Mesendoderm (in vitro differentiated cells): ENCODE measurements at regions not wholly inside any gene's neighbourhood (a gene's known extent, or its start where the extent isn't known, plus 50 kb on each side); places are given as distances from the start of the nearest gene placed in this dataset.

ENCODE experiments used
- DNase-seq: peaks from one replicate; pipeline ENCODE4 v3.0.0; 2013
- H2AK5ac ChIP-seq: 2 replicates; pipeline ENCODE4 v1.6.1; 2013; ENCODE audit warnings: low read length, inconsistent platforms
- H2BK120ac ChIP-seq: 2 replicates; pipeline ENCODE4 v1.6.1; 2013; ENCODE audit warnings: low read depth, mild to moderate bottlenecking, low read length, moderate library complexity, mixed read lengths
- H2BK15ac ChIP-seq: replicated peaks from 2 replicates; pipeline ENCODE4 v1.6.1; 2013; ENCODE audit warnings: low read depth, mild to moderate bottlenecking, moderate library complexity
- H2BK5ac ChIP-seq: 2 replicates; pipeline ENCODE4 v1.6.1; 2013; ENCODE audit warnings: low read length, inconsistent platforms
- H3K18ac ChIP-seq: 2 replicates; pipeline ENCODE4 v1.6.1; 2013; ENCODE audit warnings: mild to moderate bottlenecking, low read length, mixed read lengths
- H3K23ac ChIP-seq: one replicate; pipeline ENCODE4 v1.6.1; 2013; ENCODE audit warnings: low read length
- H3K27ac ChIP-seq: 2 replicates; pipeline ENCODE4 v1.5.1; 2013; ENCODE audit warnings: low read depth, mild to moderate bottlenecking, inconsistent platforms, low read length, moderate library complexity
- H3K27me3 ChIP-seq: 2 replicates; pipeline ENCODE4 v1.6.1; 2013; ENCODE audit warnings: low read length, control low read depth, mild to moderate bottlenecking, inconsistent platforms; ENCODE audit not compliant: insufficient read depth, poor library complexity
- H3K36me3 ChIP-seq: 2 replicates; pipeline ENCODE4 v1.6.1; 2013; ENCODE audit warnings: low read length, inconsistent platforms; ENCODE audit not compliant: control insufficient read depth, insufficient read depth
- H3K4ac ChIP-seq: one replicate; pipeline ENCODE4 v1.6.1; 2013; ENCODE audit warnings: low read depth, mild to moderate bottlenecking, low read length, moderate library complexity
- H3K4me1 ChIP-seq: 2 replicates; pipeline ENCODE4 v1.6.1; 2013; ENCODE audit warnings: low read depth, low read length, inconsistent platforms; ENCODE audit not compliant: control insufficient read depth
- H3K4me2 ChIP-seq: 2 replicates; pipeline ENCODE4 v1.6.1; 2013; ENCODE audit warnings: low read length
- H3K4me3 ChIP-seq: 2 replicates; pipeline ENCODE4 v1.5.1; 2013; ENCODE audit warnings: mild to moderate bottlenecking, low read length
- H3K56ac ChIP-seq: one replicate; pipeline ENCODE4 v1.6.1; 2013; ENCODE audit warnings: low read length
- H3K79me1 ChIP-seq: 2 replicates; pipeline ENCODE4 v1.6.1; 2013; ENCODE audit warnings: low read length, inconsistent platforms
- H3K79me2 ChIP-seq: 2 replicates; pipeline ENCODE4 v1.6.1; 2013; ENCODE audit warnings: mild to moderate bottlenecking, low read length; ENCODE audit not compliant: control insufficient read depth, insufficient read depth
- H3K9ac ChIP-seq: 2 replicates; pipeline ENCODE4 v1.6.1; 2013; ENCODE audit warnings: low read length, inconsistent platforms
- H4K5ac ChIP-seq: one replicate; pipeline ENCODE4 v1.6.1; 2013; ENCODE audit warnings: low read length
- H4K8ac ChIP-seq: one replicate; pipeline ENCODE4 v1.6.1; 2013; ENCODE audit warnings: low read depth, mild to moderate bottlenecking, control low read depth, low read length, moderate library complexity
- WGBS: extraction: QIAGEN DNeasy Blood & Tissue Kit; methylation state at CpG from one replicate; pipeline ENCODE4 v1.1.7; 2013; ENCODE audit warnings: low lambda C conversion rate, missing lambda C conversion rate; ENCODE audit not compliant: insufficient coverage; ENCODE audit errors: extremely low coverage; 5-methylcytosine and 5-hydroxymethylcytosine counted together

DNA sequence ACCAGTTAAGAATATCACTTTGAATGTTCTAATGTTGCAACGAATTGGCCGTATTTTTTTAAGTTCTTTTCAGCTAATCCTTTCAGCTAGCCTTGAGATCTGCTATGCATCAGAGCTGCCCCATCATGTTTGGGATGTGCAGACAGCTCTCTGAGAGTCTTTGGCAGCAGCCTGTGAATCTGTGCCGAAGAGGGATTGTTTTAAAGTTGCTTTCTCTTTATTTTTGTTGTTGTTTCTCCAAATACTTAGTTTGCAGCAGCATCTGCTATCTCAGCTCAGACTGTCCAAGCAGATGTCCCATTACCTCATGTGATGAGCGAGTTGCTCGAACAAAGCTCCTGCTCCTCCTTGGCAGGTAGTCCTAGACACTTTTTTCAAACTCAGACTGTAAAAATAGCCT is 1002.5 kb upstream of the INTU start:
- no peak overlapping the region for H3K4me2 ChIP-seq
- H3K9ac ChIP-seq: no peak overlapping the region
- H3K23ac ChIP-seq: no peak overlapping the region
- no peaks in the 10 kb centered on the region for H3K4me1 ChIP-seq
- no peak overlapping the region for H3K4me3 ChIP-seq
- no peak overlapping the region for H3K27ac ChIP-seq
- no peak overlapping the region for H2BK15ac ChIP-seq
- no peak overlapping the region for H3K4ac ChIP-seq
- H2BK5ac ChIP-seq: no peak overlapping the region
- H2AK5ac ChIP-seq: no peak overlapping the region
- H2BK120ac ChIP-seq: no peak overlapping the region
- no peak overlapping the region for H3K56ac ChIP-seq
- H3K79me1 ChIP-seq: no peaks in the 10 kb centered on the region
- H4K5ac ChIP-seq: no peak overlapping the region
- H3K79me2 ChIP-seq: no peaks in the 10 kb centered on the region
- no peak overlapping the region for H3K18ac ChIP-seq
- no peaks in the 10 kb centered on the region for H3K27me3 ChIP-seq
- no peak for DNase-seq
- no CpG with 5 or more reads among the region's 5 CpGs for WGBS
- H4K8ac ChIP-seq: no peak overlapping the region
- no peaks in the 10 kb centered on the region for H3K36me3 ChIP-seq

DNA sequence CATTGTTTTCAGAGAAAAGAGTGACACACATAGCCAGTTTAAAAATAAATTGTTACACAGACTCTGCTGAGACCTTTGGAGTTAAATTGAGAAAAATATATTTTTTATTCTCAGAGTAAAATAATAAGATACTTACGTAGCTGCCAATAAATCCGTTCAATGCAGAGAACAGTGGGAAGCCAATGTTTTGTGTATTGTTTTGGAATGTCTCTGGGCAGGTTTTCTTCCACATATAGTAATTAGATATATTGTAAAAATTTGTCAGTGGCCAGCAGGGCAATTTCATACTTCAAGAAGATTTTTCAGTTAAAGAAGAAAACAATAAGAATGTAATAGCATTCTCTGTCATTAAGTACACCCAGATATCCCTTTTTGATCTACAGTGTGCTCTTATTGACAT is 999.5 kb upstream of the INTU start:
- H3K4me3 ChIP-seq: no peak overlapping the region
- H3K4me1 ChIP-seq: no peaks in the 10 kb centered on the region
- H3K18ac ChIP-seq: no peak overlapping the region
- no peak for DNase-seq
- no peak overlapping the region for H2BK5ac ChIP-seq
- H3K36me3 ChIP-seq: no peaks in the 10 kb centered on the region
- H3K4ac ChIP-seq: no peak overlapping the region
- H3K27ac ChIP-seq: no peak overlapping the region
- H3K27me3 ChIP-seq: no peaks in the 10 kb centered on the region
- H3K23ac ChIP-seq: no peak overlapping the region
- H3K56ac ChIP-seq: no peak overlapping the region
- no peaks in the 10 kb centered on the region for H3K79me2 ChIP-seq
- H3K9ac ChIP-seq: no peak overlapping the region
- no peak overlapping the region for H4K8ac ChIP-seq
- no peak overlapping the region for H4K5ac ChIP-seq
- H2AK5ac ChIP-seq: no peak overlapping the region
- no CpG with 5 or more reads among the region's 2 CpGs for WGBS
- no peaks in the 10 kb centered on the region for H3K79me1 ChIP-seq
- no peak overlapping the region for H3K4me2 ChIP-seq
- no peak overlapping the region for H2BK120ac ChIP-seq
- no peak overlapping the region for H2BK15ac ChIP-seq

DNA sequence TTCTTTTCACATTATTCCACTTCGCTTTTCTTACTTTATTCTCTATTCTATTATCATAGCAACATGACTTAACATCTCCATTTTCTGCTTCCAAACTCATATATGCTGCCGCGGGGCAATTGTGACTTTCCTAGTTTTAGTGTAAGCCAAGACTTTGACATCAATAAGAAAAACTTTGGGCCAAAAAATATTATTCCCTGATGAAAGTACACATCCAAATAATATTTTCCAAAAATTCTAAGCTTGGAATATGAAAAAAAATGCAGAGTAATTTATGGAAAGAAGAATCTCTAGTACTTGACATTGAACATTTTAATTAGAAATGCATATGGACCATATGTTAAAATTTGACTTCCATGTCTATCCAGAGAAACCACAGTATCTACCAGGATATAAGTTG is 995.1 kb upstream of the INTU start:
- no peaks in the 10 kb centered on the region for H3K27me3 ChIP-seq
- no peak overlapping the region for H3K9ac ChIP-seq
- no peak overlapping the region for H2BK120ac ChIP-seq
- H3K4me2 ChIP-seq: no peak overlapping the region
- no peaks in the 10 kb centered on the region for H3K4me1 ChIP-seq
- WGBS: 100% methylated on average over 1 of the region's 3 CpGs
- no peaks in the 10 kb centered on the region for H3K79me1 ChIP-seq
- no peak overlapping the region for H3K27ac ChIP-seq
- H3K79me2 ChIP-seq: no peaks in the 10 kb centered on the region
- H3K23ac ChIP-seq: no peak overlapping the region
- no peak overlapping the region for H3K56ac ChIP-seq
- no peak overlapping the region for H4K5ac ChIP-seq
- no peak for DNase-seq
- H3K4me3 ChIP-seq: no peak overlapping the region
- no peak overlapping the region for H3K4ac ChIP-seq
- no peak overlapping the region for H2AK5ac ChIP-seq
- H2BK15ac ChIP-seq: no peak overlapping the region
- no peaks in the 10 kb centered on the region for H3K36me3 ChIP-seq
- H2BK5ac ChIP-seq: no peak overlapping the region
- no peak overlapping the region for H3K18ac ChIP-seq
- H4K8ac ChIP-seq: no peak overlapping the region

DNA sequence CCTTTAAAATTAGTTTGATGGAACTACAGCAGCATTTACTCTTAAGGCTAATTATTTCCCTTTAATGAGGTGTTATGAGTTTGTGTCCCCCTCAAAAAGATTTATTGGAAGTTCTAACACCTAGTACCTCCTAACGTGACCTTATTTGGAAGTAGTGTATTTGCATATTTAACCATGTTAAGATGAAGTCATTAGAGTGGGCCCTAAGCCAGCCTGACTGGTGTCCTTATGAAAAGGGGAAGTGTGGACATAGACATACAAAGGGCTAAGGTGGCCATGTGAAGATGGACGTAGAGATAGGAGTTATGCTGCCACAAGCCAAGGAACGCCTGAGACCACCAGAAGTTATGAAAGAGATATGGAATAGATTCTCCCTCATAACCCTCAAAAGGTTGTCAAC is 985.4 kb upstream of the INTU start:
- no peak overlapping the region for H3K9ac ChIP-seq
- no peak overlapping the region for H4K8ac ChIP-seq
- no peak overlapping the region for H4K5ac ChIP-seq
- no peak overlapping the region for H3K23ac ChIP-seq
- no peak overlapping the region for H3K4ac ChIP-seq
- H3K4me3 ChIP-seq: no peak overlapping the region
- no peak overlapping the region for H3K56ac ChIP-seq
- no peak for DNase-seq
- no peak overlapping the region for H2BK5ac ChIP-seq
- H3K18ac ChIP-seq: no peak overlapping the region
- no peaks in the 10 kb centered on the region for H3K36me3 ChIP-seq
- H3K79me1 ChIP-seq: no peaks in the 10 kb centered on the region
- H3K4me1 ChIP-seq: no peaks in the 10 kb centered on the region
- H2AK5ac ChIP-seq: no peak overlapping the region
- no peak overlapping the region for H2BK15ac ChIP-seq
- no peak overlapping the region for H3K4me2 ChIP-seq
- WGBS: no CpG with 5 or more reads among the region's 3 CpGs
- H3K27ac ChIP-seq: no peak overlapping the region
- no peaks in the 10 kb centered on the region for H3K79me2 ChIP-seq
- H2BK120ac ChIP-seq: no peak overlapping the region
- H3K27me3 ChIP-seq: no peaks in the 10 kb centered on the region

DNA sequence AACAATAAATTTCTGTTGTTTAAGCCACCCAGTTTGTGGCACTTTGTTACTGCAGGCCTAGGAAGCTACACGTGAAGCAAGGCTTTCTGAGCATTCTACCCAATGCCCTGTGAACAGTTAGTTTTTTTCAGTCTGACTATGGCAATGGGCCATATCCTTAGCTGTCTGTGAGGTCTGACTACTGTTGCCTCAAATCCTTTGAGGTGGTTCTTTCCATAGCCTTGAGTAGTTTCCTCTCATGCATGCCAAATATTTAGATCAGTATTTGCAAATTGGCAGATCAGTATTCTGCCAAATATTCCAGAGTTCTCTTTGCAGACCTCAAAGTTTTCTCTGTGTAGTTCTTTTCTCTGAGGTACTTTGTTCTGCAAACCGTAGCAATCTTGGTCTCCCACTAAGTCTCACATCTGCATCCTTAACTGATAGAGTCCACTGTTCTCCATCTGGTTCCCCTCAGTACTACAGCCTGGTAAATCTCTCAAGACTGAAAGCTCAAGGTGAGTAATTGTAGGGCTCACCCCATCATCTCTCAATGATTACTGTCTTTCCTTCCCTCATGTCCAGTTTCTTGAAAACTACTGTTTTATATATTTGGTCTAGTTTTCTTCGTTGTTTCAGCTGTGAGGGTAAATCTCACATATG is 984.9 kb upstream of the INTU start:
- Histone ChIP-seq H3K4me3 (no peak overlapping the region), H3K23ac (no peak overlapping the region), H2AK5ac (no peak overlapping the region), H2BK15ac (no peak overlapping the region), H3K27ac (no peak overlapping the region), H3K9ac (no peak overlapping the region), H3K4me1 (no peaks in the 10 kb centered on the region), H3K18ac (no peak overlapping the region), H2BK120ac (no peak overlapping the region), H4K8ac (no peak overlapping the region), H3K56ac (no peak overlapping the region), H3K79me1 (no peaks in the 10 kb centered on the region), H3K4ac (no peak overlapping the region), H3K79me2 (no peaks in the 10 kb centered on the region), H3K27me3 (no peaks in the 10 kb centered on the region), H4K5ac (no peak overlapping the region), H2BK5ac (no peak overlapping the region), H3K4me2 (no peak overlapping the region), H3K36me3 (no peaks in the 10 kb centered on the region)
- no peak for DNase-seq
- no CpG with 5 or more reads among the region's 3 CpGs for WGBS

DNA sequence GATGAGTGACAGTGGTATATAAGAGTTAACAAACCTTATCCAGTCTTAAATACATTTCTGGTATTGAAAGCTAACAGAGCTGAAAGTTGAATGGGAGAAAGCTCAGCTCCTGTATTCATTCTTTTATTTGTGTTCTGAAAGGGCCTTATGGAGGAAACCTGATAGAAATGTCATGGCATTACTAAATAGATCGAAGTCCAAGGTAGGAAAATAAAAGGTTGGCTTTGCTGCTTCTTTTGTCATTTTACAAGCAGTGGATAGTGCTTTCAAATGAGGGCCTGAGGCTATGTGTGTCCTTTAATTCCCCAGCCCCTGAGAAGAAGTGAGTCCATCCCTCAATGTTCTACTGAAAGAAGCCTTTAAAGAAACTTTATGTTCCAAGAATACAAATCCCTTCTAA is 974.3 kb upstream of the INTU start:
- no peak overlapping the region for H2AK5ac ChIP-seq
- H3K27me3 ChIP-seq: no peaks in the 10 kb centered on the region
- H3K27ac ChIP-seq: no peak overlapping the region
- H3K4me1 ChIP-seq: no peaks in the 10 kb centered on the region
- H2BK15ac ChIP-seq: no peak overlapping the region
- H3K56ac ChIP-seq: no peak overlapping the region
- WGBS: no CpG with 5 or more reads among the region's 1 CpG
- no peak overlapping the region for H2BK5ac ChIP-seq
- H3K79me1 ChIP-seq: no peaks in the 10 kb centered on the region
- no peak overlapping the region for H3K4me2 ChIP-seq
- no peaks in the 10 kb centered on the region for H3K36me3 ChIP-seq
- H4K5ac ChIP-seq: no peak overlapping the region
- H4K8ac ChIP-seq: no peak overlapping the region
- no peak for DNase-seq
- no peaks in the 10 kb centered on the region for H3K79me2 ChIP-seq
- H3K4me3 ChIP-seq: no peak overlapping the region
- no peak overlapping the region for H3K9ac ChIP-seq
- no peak overlapping the region for H3K23ac ChIP-seq
- H3K4ac ChIP-seq: no peak overlapping the region
- no peak overlapping the region for H3K18ac ChIP-seq
- no peak overlapping the region for H2BK120ac ChIP-seq
